Caki2 (cell line): ENCODE measurements at regions not wholly inside any gene's neighbourhood (a gene's known extent, or its start where the extent isn't known, plus 50 kb on each side); places are given as distances from the start of the nearest gene placed in this dataset.
A peak's percentile ranks its signal among the peaks of the same experiment; 100 is the strongest.

ENCODE experiments used
- DNase-seq: peaks from one replicate; pipeline ENCODE4 v3.0.0-alpha.2; 2015; ENCODE audit warnings: low read depth
- in situ Hi-C: cut with HindIII; loops from 2 replicates; pipeline ENCODE4 v1.10.0; 2016; ENCODE audit warnings: low sequenced_read_pairs, low pct_unique_long_range_greater_than_20kb, mixed read lengths

- no peak for DNase-seq
- in situ Hi-C loops: no loop called here
These were observed 95.5 kb downstream of the FAM204A start for GRCh38 chr10:118246332-118247295.

- in situ Hi-C loops: no loop called here
- DNase-seq: no peak
These were observed 98.2 kb downstream of the FAM204A start for GRCh38 chr10:118243907-118244306.

DNA sequence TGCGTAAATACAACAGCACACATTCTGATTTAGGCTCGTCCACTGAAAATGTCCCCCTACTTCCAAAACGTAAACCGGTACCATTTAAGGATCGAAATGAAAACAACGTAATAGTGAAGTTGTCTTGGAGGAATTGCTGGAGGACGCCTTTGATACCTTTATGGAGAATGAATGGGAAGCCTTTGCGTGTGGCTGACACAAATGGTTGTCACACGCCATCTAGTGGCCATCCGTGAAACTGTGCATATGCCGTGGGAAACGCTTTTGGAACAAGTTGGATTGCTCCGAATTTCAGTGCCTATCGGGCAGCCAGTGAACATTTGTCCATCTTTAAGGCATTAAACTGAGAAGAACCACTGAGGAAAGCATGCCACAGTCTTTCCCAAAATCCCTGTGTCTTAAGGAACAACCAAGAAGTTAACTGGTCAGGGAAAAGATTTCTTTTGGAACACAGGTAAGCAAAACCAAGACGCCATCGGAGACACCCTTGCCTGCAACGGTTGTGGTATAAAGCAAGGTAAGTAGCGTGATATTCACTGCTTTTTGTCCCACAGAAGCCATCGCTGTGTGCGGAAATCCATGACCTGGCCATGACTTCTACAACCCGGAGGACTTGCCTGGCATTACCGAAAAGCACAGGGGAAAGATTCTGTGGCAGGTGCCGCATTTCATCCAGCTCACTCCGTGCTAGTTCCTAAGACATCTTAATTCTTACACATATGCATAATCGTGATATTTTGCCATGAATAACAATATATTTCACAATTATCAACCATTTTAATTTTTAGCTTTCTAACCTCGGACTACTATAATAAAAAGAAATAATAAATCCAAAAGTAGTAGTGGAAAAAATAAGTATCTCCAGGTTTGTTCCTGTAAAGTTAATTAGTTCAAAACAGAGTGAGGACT is 100.6 kb downstream of the FAM204A start:
- DNase-seq: peak; percentile 41
- in situ Hi-C loops: no loop called here

DNA sequence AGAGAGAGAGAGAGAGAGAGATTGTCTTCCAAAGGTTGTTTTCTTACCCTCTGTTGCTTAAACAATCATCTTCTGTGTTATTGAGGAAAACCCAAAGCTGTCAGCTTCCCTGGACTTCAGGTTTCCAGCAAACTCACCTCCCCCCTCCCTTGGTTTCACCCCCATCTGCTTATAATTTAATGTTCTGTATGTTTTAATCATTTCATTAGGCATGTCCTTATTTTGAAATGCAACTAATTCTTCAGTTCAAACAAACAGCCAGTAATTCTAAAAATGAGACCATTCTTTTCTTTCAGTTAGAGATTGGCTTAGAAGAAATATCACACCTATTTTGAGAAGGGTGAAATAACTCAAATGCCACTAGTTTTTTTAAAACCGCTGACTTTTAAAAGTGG is 102.9 kb downstream of the FAM204A start:
- in situ Hi-C loops: no loop called here
- no peak for DNase-seq

DNA sequence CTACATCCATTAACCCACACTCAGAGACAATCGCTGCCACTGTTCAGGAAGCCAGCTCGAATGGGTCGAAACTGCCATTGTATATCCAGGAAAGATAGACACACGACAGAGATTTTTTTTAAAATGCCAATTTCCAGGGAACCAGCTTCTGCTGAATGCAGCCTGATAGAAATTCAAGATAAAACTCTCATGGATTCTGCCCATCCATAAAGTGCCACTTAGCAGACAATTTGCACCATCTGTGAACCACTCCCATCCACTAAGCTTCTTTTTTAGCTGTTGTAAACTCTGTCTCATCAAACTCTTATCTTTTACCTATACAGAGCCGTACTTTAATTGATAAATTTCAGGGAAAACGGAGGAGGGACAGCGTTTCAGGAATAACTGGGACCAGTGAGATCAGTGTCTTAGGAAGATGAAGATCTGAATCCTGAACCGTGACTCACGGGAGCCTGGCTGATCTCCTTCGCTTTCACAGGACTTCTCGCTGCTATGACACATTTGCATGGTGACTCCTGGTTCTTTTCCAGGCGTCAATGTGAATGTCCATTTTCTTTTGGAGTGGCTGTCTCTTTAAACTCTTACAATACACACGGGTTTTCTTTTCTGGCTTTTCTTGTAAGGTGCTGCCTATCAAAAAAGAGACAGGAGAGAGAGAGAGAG is 103.4 kb downstream of the FAM204A start:
- in situ Hi-C loops: no loop called here
- peak; percentile 1 for DNase-seq

- DNase-seq: no peak
- in situ Hi-C loops: no loop called here
These were observed 104.2 kb downstream of the FAM204A start for GRCh38 chr10:118237930-118238329.

DNA sequence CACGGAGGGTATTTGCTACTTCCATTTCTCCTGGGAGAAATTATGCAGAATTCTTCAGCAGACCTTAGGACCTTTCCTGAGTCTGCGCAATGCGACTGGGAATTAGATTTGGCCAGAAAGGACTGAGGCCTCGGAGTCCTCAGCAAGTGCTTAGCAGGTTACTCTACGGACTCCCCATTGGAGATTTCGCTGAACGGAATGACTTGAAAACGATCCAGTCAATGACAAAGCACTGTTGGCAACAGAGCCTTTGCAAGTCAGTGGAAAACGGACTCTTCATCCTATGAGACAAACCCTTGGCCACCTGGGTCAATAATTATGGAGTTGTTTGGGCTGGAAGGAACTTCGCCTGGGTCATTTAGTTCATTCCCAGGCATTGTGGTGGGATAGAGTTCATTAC is 107.4 kb downstream of the FAM204A start:
- in situ Hi-C loops: no loop called here
- DNase-seq: no peak

GRCh38 chr10:118220346-118220850 is 121.7 kb downstream of the FAM204A start:
- in situ Hi-C loops: no loop called here
- no peak for DNase-seq

DNA sequence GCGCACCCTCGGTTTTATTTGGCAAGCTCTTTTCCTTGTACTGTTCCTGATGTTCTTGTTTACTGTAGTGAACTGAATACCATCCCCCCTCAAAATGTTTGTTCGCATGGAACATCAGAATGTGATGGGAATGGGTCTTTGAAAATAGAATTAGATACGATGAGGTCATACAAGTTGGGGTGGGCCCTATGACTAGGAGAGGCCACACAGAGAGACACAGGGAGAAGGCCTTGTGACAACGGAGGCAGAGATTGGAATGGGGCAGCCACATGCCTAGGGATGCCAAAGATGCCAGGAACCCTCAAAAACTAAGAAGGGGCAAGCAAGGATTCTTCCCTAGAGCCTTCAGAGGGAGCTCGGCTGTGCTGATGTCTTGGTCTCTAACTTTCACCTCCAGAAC is 123.6 kb downstream of the FAM204A start:
- in situ Hi-C loops: no loop called here
- DNase-seq: no peak

GRCh38 chr10:118216571-118217170 is 125.5 kb downstream of the FAM204A start:
- DNase-seq: no peak
- in situ Hi-C loops: no loop called here

DNA sequence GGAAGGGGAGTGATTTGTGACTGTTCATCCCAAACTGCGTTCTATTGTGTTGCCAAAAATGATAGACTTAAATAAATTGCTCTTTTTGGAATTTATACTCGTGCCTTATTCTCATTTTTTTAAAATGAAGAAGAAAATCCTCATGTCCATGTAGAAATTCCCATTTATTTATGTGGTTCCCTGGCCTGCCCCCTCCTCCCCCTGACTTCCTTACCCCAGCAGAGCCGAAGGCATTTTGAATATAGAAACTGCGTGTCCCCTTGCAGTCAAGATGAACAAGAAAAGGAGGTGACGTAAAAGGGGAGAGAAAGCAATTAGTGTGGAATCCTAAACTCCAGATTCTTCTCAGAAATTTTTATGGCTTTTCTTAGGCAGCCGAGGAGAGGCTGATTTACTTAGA is 126.1 kb downstream of the FAM204A start:
- in situ Hi-C loops: no loop called here
- no peak for DNase-seq

GRCh38 chr10:118214776-118215175 is 127.3 kb downstream of the FAM204A start:
- in situ Hi-C loops: no loop called here
- no peak for DNase-seq

GRCh38 chr10:118213436-118213835 is 128.7 kb downstream of the FAM204A start:
- DNase-seq: no peak
- in situ Hi-C loops: no loop called here

- in situ Hi-C loops: no loop called here
- DNase-seq: no peak
These were observed 131.8 kb downstream of the FAM204A start for GRCh38 chr10:118210276-118210675.

DNA sequence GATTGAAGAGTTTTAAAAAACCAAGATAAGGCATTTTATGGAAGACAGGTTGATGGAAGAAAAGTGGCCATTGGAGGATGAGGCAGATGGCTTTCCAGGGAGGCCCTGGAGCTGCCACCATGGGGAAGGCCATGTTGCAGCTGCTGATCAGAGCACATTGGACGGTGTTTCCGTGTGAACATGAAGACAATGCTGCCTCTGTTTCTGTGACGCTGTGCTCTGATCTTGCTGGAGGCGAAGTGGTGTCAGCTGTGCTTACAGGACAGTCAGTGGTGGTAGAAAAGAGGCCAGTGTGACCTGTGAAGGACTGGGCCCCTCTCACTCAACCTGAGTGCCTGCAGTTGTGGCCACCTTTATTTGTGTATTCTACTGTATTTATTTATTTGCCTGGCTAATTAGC is 132.9 kb downstream of the FAM204A start:
- in situ Hi-C loops: no loop called here
- DNase-seq: no peak

DNA sequence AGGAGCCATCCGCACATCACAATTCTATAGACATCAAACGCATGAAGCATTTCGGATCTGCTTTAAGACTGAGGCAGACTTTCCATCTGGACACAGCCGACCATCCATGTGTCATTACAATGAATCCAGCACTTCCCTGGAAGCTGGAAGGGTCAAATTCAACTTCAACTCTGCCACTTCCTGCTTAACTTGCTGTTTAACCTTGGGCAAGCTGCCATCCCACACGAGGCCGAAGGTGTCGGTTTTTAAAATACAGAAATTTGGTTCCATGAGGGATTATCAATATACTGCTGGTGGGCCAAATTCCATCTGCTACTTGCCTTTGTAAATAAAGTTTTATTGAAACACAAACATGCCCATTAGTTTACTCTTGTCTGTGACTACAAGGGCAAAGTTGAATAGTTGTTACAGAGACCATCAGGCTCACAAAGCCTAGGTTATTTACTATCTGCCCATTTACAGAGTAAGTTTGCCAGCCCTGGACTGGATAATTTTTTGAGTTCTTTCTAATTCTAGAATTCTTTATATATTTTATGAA is 134.6 kb downstream of the FAM204A start:
- in situ Hi-C loops: no loop called here

DNA sequence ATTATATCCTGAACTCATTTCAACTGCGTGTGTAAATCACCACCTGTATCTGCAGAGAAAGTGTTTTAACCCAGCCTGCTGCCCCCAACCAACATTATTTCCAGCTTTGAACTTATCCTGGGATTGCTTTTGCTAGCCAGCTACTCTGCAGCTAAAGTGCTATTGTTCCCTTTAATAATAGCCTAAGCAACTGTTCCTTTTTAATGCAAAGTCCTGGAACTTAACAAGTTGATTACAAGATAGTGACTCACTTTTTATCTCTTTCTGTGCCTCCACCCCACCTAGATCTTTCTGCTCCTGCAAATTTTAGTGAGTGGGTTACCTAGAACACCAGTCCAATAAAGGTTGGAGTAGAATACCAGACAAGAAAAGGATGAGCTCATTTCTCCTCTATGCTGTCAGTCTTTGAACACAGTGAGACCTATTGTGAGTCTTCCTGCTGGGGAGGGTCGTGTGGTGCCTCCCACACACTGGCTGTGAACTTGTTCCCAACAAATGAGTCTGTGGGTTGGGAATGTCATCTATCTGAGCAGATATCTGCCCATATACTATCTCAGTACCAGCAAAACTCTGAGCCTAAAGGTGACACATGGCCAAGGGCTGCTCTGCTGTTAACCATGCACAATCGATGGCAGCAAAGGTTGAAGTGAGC is 137.7 kb downstream of the FAM204A start:
- DNase-seq: no peak
- in situ Hi-C loops: no loop called here

More for the DNA sequence above, 134.6 kb downstream of the FAM204A start:
- DNase-seq: no peak
